GM10248 (cell line): ENCODE measurements at regions not wholly inside any gene's neighbourhood (a gene's known extent, or its start where the extent isn't known, plus 50 kb on each side); places are given as distances from the start of the nearest gene placed in this dataset.

Source experiments
- CTCF ChIA-PET: fragments of 300-600 bp; sonication (Branson Sonifier 250); formaldehyde crosslinking; extraction: SDS; loops from one replicate; lab custom pipeline; 2021; ENCODE audit warnings: antibody characterized with exemption; lab: Yijun Ruan, JAX
- POLR2A ChIA-PET: fragments of 350-650 bp; sonication (Branson Sonifier 250); formaldehyde crosslinking; extraction: SDS; loops from one replicate; lab custom pipeline; 2020; ENCODE audit warnings: antibody characterized with exemption; lab: Yijun Ruan, JAX
- DNase-seq: peaks from one replicate; pipeline ENCODE4 v3.0.0; 2012; ENCODE audit errors: extremely low spot score
- CTCF ChIP-seq: IDR thresholded peaks from 2 replicates; pipeline ENCODE4 v1.5.1; 2012; ENCODE audit warnings: mild to moderate bottlenecking, low read depth; ENCODE audit errors: extremely low read depth, missing control alignments, control extremely low read depth

- no peak for DNase-seq
- ChIA-PET CTCF (no interaction called here), POLR2A (no interaction called here)
- TF ChIP-seq CTCF = no peak
Measured at GRCh38 chr1:209389975-209390374, 193.5 kb upstream of the CAMK1G start.

GRCh38 chr1:209390764-209391163, 192.8 kb upstream of the CAMK1G start:
- DNase-seq = no peak
- ChIA-PET POLR2A (no interaction called here), CTCF (no interaction called here)
- TF ChIP-seq CTCF = no peak

GRCh38 chr1:209391792-209392191, 191.7 kb upstream of the CAMK1G start:
- DNase-seq = no peak
- CTCF ChIA-PET = no interaction called here
- POLR2A ChIA-PET = no interaction called here
- TF ChIP-seq CTCF = no peak

- DNase-seq = no peak
- POLR2A ChIA-PET = no interaction called here
- CTCF ChIA-PET = interaction anchor here (1.5 kb wide), 2 partner anchors 11 to 20 kb away, joined by 3 to 4 read pairs; no protein-coding TSS in a partner anchor
- no peak for TF ChIP-seq CTCF
Measured at GRCh38 chr1:209395169-209395568, 188.3 kb upstream of the CAMK1G start.

- no peak for DNase-seq
Measured at GRCh38 chr1:209397371-209397770, 186.1 kb upstream of the CAMK1G start.

GRCh38 chr1:209397910-209398309, 185.6 kb upstream of the CAMK1G start:
- ChIA-PET POLR2A (no interaction called here), CTCF (interaction anchor here (0.8 kb wide), 1 partner anchor 14 kb away, joined by 3 read pairs; no protein-coding TSS in a partner anchor)
- no peak for DNase-seq
- TF ChIP-seq CTCF = no peak

More at GRCh38 chr1:209397371-209397770, 186.1 kb upstream of the CAMK1G start:
- CTCF ChIA-PET = interaction anchor here (0.8 to 1.0 kb wide), 2 partner anchors 13 to 17 kb away, joined by 3 read pairs; no protein-coding TSS in a partner anchor
- POLR2A ChIA-PET = no interaction called here
- no peak for TF ChIP-seq CTCF
